ENCODE measurements at regions not wholly inside any gene's neighbourhood (a gene's known extent, or its start where the extent isn't known, plus 50 kb on each side); places are given as distances from the start of the nearest gene placed in this dataset.

- DNase-seq = no peak
- H3K36me3 Mint-ChIP-seq (ENCODE audit: unreplicated experiment) = no peaks in the 10 kb centered on the region
- H3K4me3 Mint-ChIP-seq (ENCODE audit: unreplicated experiment) = no peak overlapping the region
- H3K9me3 Mint-ChIP-seq (ENCODE audit: unreplicated experiment) = peaks cover 7% of the 10 kb centered on the region
- H3K4me1 Mint-ChIP-seq (ENCODE audit: low read depth, unreplicated experiment) = peaks cover 10% of the 10 kb centered on the region
- TF ChIP-seq CTCF (IDR thresholded peaks at IDR 0.05; ENCODE audit: partially characterized antibody, unreplicated experiment) = no peak
- no peak overlapping the region for H3K27ac Mint-ChIP-seq (ENCODE audit: unreplicated experiment)
- peaks cover 2% of the 10 kb centered on the region for H3K27me3 Mint-ChIP-seq (ENCODE audit: unreplicated experiment)
Observed at GRCh38 chr12:67074072-67074471, 195.1 kb upstream of the CAND1 start.

- no peak overlapping the region for H3K27ac Mint-ChIP-seq (ENCODE audit: unreplicated experiment)
- H3K4me3 Mint-ChIP-seq (ENCODE audit: unreplicated experiment) = no peak overlapping the region
- H3K36me3 Mint-ChIP-seq (ENCODE audit: unreplicated experiment) = no peaks in the 10 kb centered on the region
- no peak for TF ChIP-seq CTCF (IDR thresholded peaks at IDR 0.05; ENCODE audit: partially characterized antibody, unreplicated experiment)
- H3K4me1 Mint-ChIP-seq (ENCODE audit: low read depth, unreplicated experiment) = peaks cover 17% of the 10 kb centered on the region
- H3K9me3 Mint-ChIP-seq (ENCODE audit: unreplicated experiment) = peaks cover 2% of the 10 kb centered on the region
- no peak for DNase-seq
- no peaks in the 10 kb centered on the region for H3K27me3 Mint-ChIP-seq (ENCODE audit: unreplicated experiment)
Observed at GRCh38 chr12:67077617-67078016, 191.5 kb upstream of the CAND1 start.

DNA sequence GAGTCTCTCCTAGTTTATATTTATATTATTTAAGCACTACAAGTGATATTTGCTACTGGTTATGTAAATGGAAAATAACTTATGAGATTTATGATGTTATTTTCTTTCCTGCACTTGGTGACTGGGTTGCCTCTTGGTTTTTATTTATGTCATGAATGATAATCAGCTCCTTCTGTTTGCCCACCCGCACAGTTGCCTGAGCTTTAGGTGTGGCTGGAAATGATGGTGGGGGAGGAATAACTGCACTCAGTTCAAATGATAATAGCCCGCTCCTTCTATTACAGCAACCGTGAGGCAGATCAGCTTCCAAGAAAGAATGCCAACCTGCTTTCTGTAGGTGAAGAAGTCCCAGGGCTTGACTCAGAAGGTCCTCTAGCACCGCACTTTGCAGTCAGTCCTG is 190.2 kb upstream of the CAND1 start:
- peaks cover 17% of the 10 kb centered on the region for H3K4me1 Mint-ChIP-seq (ENCODE audit: low read depth, unreplicated experiment)
- H3K36me3 Mint-ChIP-seq (ENCODE audit: unreplicated experiment) = no peaks in the 10 kb centered on the region
- peaks cover 2% of the 10 kb centered on the region for H3K9me3 Mint-ChIP-seq (ENCODE audit: unreplicated experiment)
- H3K4me3 Mint-ChIP-seq (ENCODE audit: unreplicated experiment) = no peak overlapping the region
- TF ChIP-seq CTCF (IDR thresholded peaks at IDR 0.05; ENCODE audit: partially characterized antibody, unreplicated experiment) = no peak
- no peaks in the 10 kb centered on the region for H3K27me3 Mint-ChIP-seq (ENCODE audit: unreplicated experiment)
- no peak for DNase-seq
- no peak overlapping the region for H3K27ac Mint-ChIP-seq (ENCODE audit: unreplicated experiment)

DNA sequence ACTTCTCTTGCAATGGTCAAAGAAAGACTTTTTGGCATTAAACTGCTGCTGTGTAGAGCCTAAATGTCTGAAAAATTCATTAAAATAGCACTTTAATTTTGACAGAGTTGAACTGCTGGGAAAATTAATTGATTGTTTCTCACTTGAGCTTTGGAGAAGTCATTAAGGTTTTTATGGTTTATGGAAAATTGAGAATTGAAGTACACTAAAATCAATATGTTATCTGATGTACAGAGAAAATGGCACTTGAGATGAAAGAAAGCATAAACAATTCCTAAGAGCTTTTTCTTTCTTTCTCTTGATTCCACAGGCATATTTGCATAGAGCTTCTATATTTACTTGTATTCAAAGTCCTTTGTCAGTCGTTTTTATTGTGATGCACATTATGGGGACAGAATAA is 188.5 kb upstream of the CAND1 start:
- peaks cover 17% of the 10 kb centered on the region for H3K4me1 Mint-ChIP-seq (ENCODE audit: low read depth, unreplicated experiment)
- TF ChIP-seq CTCF (IDR thresholded peaks at IDR 0.05; ENCODE audit: partially characterized antibody, unreplicated experiment) = no peak
- DNase-seq = no peak
- no peaks in the 10 kb centered on the region for H3K36me3 Mint-ChIP-seq (ENCODE audit: unreplicated experiment)
- H3K9me3 Mint-ChIP-seq (ENCODE audit: unreplicated experiment) = peaks cover 2% of the 10 kb centered on the region
- H3K27me3 Mint-ChIP-seq (ENCODE audit: unreplicated experiment) = no peaks in the 10 kb centered on the region
- no peak overlapping the region for H3K4me3 Mint-ChIP-seq (ENCODE audit: unreplicated experiment)
- no peak overlapping the region for H3K27ac Mint-ChIP-seq (ENCODE audit: unreplicated experiment)

DNA sequence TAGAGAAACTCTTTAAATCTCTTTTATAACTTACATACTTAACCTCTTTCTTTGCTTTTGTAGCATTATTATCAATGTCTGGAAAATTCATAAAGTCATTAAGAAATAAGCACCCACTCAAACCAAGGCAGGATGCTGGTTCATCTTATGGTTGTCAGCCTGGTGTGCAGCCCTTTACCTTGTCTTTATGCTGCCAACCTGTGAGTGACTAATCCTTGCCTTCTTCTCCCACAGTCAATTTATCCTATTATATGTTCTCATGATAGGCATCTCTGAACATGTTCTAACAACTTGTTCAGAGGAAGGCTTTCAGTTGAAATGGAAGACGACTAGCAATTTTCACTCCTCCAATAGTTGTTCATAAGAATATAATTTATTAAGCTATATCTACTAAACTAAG is 186.9 kb upstream of the CAND1 start:
- Mint-ChIP-seq H3K36me3 (ENCODE audit: unreplicated experiment) (no peaks in the 10 kb centered on the region), H3K9me3 (ENCODE audit: unreplicated experiment) (peaks cover 2% of the 10 kb centered on the region), H3K27ac (ENCODE audit: unreplicated experiment) (no peak overlapping the region), H3K4me1 (ENCODE audit: low read depth, unreplicated experiment) (peaks cover 17% of the 10 kb centered on the region), H3K4me3 (ENCODE audit: unreplicated experiment) (no peak overlapping the region), H3K27me3 (ENCODE audit: unreplicated experiment) (no peaks in the 10 kb centered on the region)
- no peak for TF ChIP-seq CTCF (IDR thresholded peaks at IDR 0.05; ENCODE audit: partially characterized antibody, unreplicated experiment)
- DNase-seq = no peak
